GM18870 (cell line): ENCODE measurements at regions not wholly inside any gene's neighbourhood (a gene's known extent, or its start where the extent isn't known, plus 50 kb on each side); places are given as distances from the start of the nearest gene placed in this dataset.

Source experiments
- ATAC-seq: cut with Tn5 transposase; IDR thresholded peaks from one replicate; pipeline ENCODE4 v1.9.1; 2021; ENCODE audit warnings: moderate library complexity; ENCODE audit not compliant: unreplicated experiment

GRCh38 chr1:56197946-56198345 lies 381.4 kb downstream of the PLPP3 start:
- ATAC-seq: no peak

- no peak for ATAC-seq
These were observed 382.5 kb downstream of the PLPP3 start for GRCh38 chr1:56196839-56197238.

GRCh38 chr1:56194701-56195300 lies 384.6 kb downstream of the PLPP3 start:
- ATAC-seq: no peak

- ATAC-seq: no peak
These were observed 385.7 kb downstream of the PLPP3 start for GRCh38 chr1:56193656-56194055.

- no peak for ATAC-seq
These were observed 388.0 kb downstream of the PLPP3 start for GRCh38 chr1:56191369-56191768.

GRCh38 chr1:56190806-56191365 lies 388.5 kb downstream of the PLPP3 start:
- no peak for ATAC-seq

GRCh38 chr1:56189946-56190805 lies 389.2 kb downstream of the PLPP3 start:
- no peak for ATAC-seq

- ATAC-seq: no peak
These were observed 389.9 kb downstream of the PLPP3 start for GRCh38 chr1:56189454-56189853.

GRCh38 chr1:56188855-56189254 lies 390.5 kb downstream of the PLPP3 start:
- ATAC-seq: no peak

GRCh38 chr1:56188221-56188620 lies 391.1 kb downstream of the PLPP3 start:
- no peak for ATAC-seq

GRCh38 chr1:56187405-56187804 lies 392.0 kb downstream of the PLPP3 start:
- no peak for ATAC-seq

- no peak for ATAC-seq
These were observed 393.9 kb downstream of the PLPP3 start for GRCh38 chr1:56185493-56185892.

- no peak for ATAC-seq
These were observed 396.2 kb downstream of the PLPP3 start for GRCh38 chr1:56183151-56183550.

GRCh38 chr1:56180520-56181190 lies 398.7 kb downstream of the PLPP3 start:
- no peak for ATAC-seq

- ATAC-seq: no peak
These were observed 399.8 kb downstream of the PLPP3 start for GRCh38 chr1:56179543-56179942.

- ATAC-seq: no peak
These were observed 404.2 kb downstream of the PLPP3 start for GRCh38 chr1:56175211-56175610.

- ATAC-seq: no peak
These were observed 405.0 kb downstream of the PLPP3 start for GRCh38 chr1:56174176-56174885.

GRCh38 chr1:56173736-56174135 lies 405.6 kb downstream of the PLPP3 start:
- no peak for ATAC-seq

- ATAC-seq: no peak
These were observed 407.7 kb downstream of the PLPP3 start for GRCh38 chr1:56171670-56172069.

GRCh38 chr1:56170784-56171320 lies 408.5 kb downstream of the PLPP3 start:
- ATAC-seq: no peak

- no peak for ATAC-seq
These were observed 409.5 kb downstream of the PLPP3 start for GRCh38 chr1:56169856-56170255.
